Endothelial cell of hepatic sinusoid (primary cell): ENCODE measurements at regions not wholly inside any gene's neighbourhood (a gene's known extent, or its start where the extent isn't known, plus 50 kb on each side); places are given as distances from the start of the nearest gene placed in this dataset.
"Not testable (repeated sequence)": the region's sequence is repeated elsewhere in the genome, so short reads cannot be mapped to it uniquely, and the experiment has no call there.

ENCODE experiments used
- in situ Hi-C: cut with HindIII; loops from 2 replicates; pipeline ENCODE4 v1.10.0; 2017; ENCODE audit warnings: low sequenced_read_pairs

GRCh38 chr6:134537765-134538164, 219.9 kb upstream of the SGK1 start:
- in situ Hi-C loops: not testable (repeated sequence)

DNA sequence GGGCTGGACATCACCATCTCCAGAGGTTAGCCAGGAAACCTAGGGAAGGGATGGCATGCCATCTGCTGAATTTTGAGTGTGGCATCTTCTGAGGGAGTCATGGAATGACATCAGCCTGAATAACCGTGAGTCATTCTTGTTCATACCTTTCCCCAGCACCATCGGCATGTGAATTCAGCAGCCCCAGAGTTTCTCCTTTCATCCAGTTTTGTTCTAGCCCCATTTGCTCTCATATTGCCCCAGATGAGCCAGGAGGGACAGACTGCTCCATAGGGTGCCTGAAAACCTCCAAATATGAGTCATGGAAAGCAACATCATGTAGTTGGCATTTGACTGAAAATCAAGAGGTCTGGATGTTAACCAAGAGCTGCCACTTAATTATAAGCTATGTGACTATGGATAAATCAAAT, 219.2 kb upstream of the SGK1 start:
- in situ Hi-C loops: no loop called here

DNA sequence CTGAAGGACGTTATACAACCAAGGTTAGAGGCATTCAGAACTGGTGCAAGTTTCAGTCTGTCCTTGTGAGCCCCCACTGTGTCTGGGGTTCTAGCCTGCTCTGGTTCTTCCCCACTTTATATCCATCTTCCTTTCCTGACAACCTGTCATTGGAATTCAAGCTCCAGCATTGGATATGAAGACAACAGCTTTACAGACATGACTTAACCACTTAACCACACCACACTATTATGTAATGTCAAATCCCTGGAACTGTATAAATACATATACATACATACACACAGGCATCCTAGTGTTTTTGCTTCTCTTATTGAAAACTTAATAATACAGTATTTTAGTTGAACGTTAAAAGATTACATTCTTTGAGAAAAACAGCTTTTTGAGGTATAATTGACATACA, 217.9 kb upstream of the SGK1 start:
- in situ Hi-C loops: no loop called here

DNA sequence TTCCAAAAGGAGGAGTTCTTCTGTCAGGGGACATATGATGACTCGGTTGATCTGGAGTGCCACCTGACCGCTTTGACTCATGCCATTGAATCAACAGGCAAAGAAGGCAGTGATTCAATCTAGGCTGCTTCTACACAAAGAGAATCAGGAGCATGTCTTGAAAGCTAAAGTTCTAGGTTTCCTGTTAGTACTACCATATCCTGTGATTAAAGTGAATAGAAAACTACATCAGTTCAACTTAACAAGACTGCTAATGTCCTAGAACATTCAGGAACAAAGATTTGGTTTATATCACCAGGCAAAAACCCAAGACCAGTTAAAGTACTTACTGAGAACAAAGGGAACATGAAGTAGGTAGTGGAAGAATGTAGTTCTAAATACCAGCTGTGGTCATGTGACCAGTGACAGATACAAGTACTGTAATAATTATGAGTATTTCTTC, 216.8 kb upstream of the SGK1 start:
- in situ Hi-C loops: no loop called here

- in situ Hi-C loops: no loop called here
Measured at GRCh38 chr6:134533991-134534390, 216.1 kb upstream of the SGK1 start.

- in situ Hi-C loops: no loop called here
Measured at GRCh38 chr6:134532694-134533624, 215.0 kb upstream of the SGK1 start.

DNA sequence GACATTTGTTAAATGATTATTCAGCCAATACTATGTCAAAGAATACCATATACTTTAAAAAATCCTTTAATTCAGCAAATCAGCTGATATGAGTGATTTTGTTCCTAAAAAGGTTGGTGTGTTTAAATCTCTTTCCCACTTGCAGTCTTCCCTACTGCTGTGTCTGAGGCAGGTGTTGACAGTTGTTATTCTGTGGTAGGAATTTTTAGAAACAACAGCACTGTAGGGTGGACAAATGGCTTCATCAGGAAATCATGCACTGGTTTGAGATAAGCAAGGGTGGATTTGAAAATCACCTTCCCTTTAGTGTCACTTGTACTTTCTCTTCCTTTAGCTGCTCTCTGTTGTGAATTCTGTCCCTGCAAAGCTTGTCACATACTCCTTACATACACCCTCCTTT, 213.7 kb upstream of the SGK1 start:
- in situ Hi-C loops: no loop called here

GRCh38 chr6:134531188-134531551, 213.3 kb upstream of the SGK1 start:
- in situ Hi-C loops: no loop called here

DNA sequence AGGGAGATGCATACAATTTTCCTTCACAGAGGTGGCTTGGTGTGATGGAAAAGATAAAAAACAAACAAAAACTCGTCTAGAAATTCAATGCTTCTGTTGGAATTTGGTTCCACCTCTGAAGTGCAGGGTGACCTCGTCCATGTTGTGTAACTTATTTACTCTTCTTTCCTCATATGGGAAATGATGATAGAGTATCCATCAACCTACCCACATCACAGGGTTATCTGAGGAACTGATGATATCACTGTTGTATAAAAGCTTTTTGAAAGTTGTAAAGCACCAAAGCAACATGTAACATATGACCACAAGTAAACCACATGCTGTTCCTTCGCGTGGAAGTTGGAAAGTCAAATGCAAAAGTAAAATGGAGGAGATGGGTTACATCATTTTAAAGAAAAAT, 212.0 kb upstream of the SGK1 start:
- in situ Hi-C loops: no loop called here

- in situ Hi-C loops: no loop called here
Measured at GRCh38 chr6:134529305-134529704, 211.4 kb upstream of the SGK1 start.

DNA sequence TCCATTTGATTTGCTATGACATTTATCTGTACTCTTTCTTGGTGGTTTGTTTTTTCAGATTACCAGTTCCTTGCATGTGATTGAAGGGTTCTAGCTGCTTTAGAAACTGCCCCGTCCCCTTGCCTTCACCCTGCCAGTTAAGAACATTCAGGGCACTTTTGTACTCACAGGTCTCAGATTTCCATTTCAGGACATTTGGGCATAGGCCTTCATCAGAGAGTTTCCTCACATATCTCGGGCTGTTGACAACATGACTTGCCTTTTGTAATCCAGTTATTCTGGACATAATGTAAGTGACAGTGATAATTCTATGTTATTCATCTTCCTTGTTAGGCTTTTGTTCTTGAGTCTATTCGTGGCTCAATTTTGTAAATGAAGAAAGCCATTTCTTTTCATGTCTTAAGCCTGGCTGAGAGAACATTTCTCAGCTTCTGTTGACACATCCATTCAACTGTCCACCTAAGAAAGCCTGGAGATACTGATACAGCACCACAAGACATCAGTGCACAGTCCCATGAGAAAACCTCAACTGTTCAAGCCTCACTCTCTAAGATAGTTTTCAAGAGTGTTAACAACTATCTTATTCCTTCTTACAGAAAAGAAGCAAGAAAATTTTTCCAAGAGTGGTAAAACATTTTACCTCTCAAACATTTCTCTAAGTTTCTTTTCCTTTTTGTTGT, 209.3 kb upstream of the SGK1 start:
- in situ Hi-C loops: no loop called here

GRCh38 chr6:134525190-134525868, 207.4 kb upstream of the SGK1 start:
- in situ Hi-C loops: no loop called here

GRCh38 chr6:134523903-134524650, 206.2 kb upstream of the SGK1 start:
- in situ Hi-C loops: no loop called here

GRCh38 chr6:134523051-134523450, 205.1 kb upstream of the SGK1 start:
- in situ Hi-C loops: no loop called here

DNA sequence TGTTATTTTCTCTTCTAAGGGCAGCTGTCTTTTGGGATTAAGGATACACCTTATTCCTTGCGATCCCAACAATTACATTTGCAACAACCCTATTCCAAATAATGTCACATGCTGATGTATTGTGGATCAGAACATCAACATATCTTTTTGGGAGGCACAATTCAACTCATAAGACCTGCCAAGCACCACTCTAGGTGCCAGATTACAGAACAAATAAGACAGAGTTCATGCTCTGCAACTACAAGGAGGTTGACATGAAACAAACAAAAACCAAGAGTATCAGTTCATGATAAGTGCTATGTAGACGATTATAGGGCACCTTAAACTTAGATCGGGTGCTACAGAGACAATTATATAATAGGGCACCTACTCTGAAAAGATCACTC, 203.2 kb upstream of the SGK1 start:
- in situ Hi-C loops: no loop called here

DNA sequence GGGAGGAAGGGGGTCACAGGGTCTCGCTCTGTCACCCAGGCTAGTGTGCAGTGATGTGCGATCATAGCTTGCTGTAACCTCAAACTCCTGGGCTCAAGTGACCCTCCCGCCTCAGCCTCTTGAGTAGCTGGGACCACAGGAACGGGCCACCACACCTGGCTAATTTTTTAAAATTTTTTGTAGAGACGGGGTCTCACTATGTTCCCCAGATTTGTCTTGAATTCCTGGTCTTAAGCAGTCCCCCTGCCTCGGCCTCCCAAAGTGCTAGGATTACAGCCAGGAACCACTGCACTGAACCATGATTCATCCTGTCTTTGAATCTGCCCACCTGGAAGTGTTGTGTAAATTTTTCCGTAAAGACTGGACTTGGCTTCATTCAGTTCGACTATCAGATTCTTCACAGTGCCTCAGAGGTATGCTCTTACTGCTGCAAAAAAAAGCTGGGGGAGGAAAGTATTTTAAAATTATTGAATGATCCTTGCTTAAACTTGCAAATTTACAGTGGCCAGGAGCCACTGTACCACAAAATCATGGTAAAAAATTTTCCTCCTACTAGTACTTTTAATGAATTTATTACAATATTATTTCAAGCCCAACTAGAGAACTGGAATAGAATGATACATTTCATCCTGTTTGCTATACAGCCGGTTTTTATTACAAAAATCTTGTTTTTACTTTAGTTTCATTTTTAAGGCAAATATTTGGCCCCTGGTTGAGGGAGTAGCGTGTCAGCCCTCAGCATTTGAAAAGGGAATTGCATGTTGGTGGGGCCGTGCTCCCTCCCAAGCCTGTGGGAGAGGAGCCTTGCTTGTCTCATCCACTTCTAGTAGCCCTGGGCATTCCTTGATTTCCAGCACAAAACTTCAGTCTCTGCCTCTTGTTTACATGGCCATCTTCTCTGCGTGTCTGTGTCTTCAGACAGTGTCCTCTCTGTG, 202.5 kb upstream of the SGK1 start:
- in situ Hi-C loops: no loop called here

DNA sequence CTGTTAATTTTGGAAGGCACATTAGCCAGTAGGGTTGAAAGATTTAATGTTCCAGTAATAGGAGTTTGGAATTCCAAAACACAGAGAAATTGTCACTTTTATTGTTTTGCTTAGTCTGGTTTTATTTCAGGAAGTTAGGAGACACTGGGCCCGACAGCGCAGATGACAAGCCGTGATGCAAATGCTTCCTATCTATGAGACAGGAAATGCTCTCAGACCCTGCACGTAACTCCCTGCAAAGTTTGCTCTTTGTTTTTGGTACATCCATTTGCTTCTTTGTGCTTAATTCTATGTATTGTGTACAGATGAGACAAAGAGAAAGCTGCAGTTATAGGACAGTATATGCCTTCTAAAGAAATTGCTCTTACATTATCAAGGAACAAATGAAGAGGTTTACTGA, 201.6 kb upstream of the SGK1 start:
- in situ Hi-C loops: no loop called here

- in situ Hi-C loops: no loop called here
Measured at GRCh38 chr6:134517868-134518267, 200.0 kb upstream of the SGK1 start.

- in situ Hi-C loops: no loop called here
Measured at GRCh38 chr6:134517145-134517658, 199.3 kb upstream of the SGK1 start.

DNA sequence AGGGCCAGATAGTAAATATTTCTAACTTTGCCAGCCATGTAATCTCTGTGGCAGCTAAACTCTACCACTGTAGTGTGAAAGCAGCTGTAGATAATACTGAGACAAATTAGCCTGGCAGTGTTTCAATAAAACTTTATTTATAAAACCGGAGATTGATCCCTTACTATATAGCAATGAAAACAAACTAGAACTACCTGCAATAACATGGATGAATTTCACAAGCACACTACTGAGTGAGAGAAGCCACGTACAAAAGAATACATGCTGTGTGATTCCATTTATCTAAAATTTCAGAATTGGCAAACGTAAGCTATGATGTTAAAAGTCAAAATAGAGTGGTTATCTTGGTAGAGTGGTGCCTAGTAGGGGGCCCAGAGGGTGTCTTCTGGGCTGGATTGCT, 198.7 kb upstream of the SGK1 start:
- in situ Hi-C loops: no loop called here
